Liver (tissue), 7 donors: ENCODE measurements at regions not wholly inside any gene's neighbourhood (a gene's known extent, or its start where the extent isn't known, plus 50 kb on each side); places are given as distances from the start of the nearest gene placed in this dataset.

Experiments used
- DNase-seq: peaks from one replicate; pipeline ENCODE4 v3.0.0-alpha.2; 2017; ENCODE audit warnings: low spot score
- H3K27ac ChIP-seq, 2 donors: one replicate each; pipeline ENCODE4 v1.7.0; 2013; ENCODE audit warnings: inconsistent platforms in 2 of 2, low read length in 2 of 2, control low read depth in 1 of 2, low read depth in 1 of 2, mild to moderate bottlenecking in 1 of 2
- H3K27me3 ChIP-seq, 4 donors: one replicate each; pipeline versions ENCODE4 v1.6.1 to v1.7.0; 2013; ENCODE audit warnings: low read length in 3 of 4, inconsistent platforms in 1 of 4, mild to moderate bottlenecking in 1 of 4, moderate library complexity in 1 of 4; ENCODE audit not compliant: control insufficient read depth in 4 of 4, insufficient read depth in 4 of 4
- H3K36me3 ChIP-seq, 4 donors: one replicate each; pipeline versions ENCODE4 v1.6.1 to v1.7.0; 2013; ENCODE audit warnings: low read length in 3 of 4, mild to moderate bottlenecking in 3 of 4, low read depth in 1 of 4, moderate library complexity in 1 of 4; ENCODE audit not compliant: control insufficient read depth in 4 of 4, insufficient read depth in 3 of 4
- H3K4me1 ChIP-seq, 4 donors: one replicate each; pipeline versions ENCODE4 v1.6.1 to v1.7.0; 2013; ENCODE audit warnings: low read length in 3 of 4, mild to moderate bottlenecking in 3 of 4, moderate library complexity in 1 of 4; ENCODE audit not compliant: control insufficient read depth in 4 of 4, insufficient read depth in 4 of 4
- H3K4me3 ChIP-seq, 3 donors: one replicate each; pipeline versions ENCODE4 v1.6.1 to v1.7.0; 2013; ENCODE audit warnings: low read length in 3 of 3, control low read depth in 1 of 3, low read depth in 1 of 3, mild to moderate bottlenecking in 1 of 3
- H3K9ac ChIP-seq, 2 donors: one replicate each; pipeline ENCODE4 v1.7.0; 2013; ENCODE audit warnings: low read length in 2 of 2, mild to moderate bottlenecking in 2 of 2, moderate library complexity in 2 of 2, control low read depth in 1 of 2, low read depth in 1 of 2
- H3K9me3 ChIP-seq, 4 donors: one replicate each; pipeline versions ENCODE4 v1.6.1 to v1.7.0; 2013; ENCODE audit warnings: low read length in 3 of 4; ENCODE audit not compliant: control insufficient read depth in 4 of 4
- FOXA1 ChIP-seq: IDR thresholded peaks from 2 replicates; pipeline ENCODE4 v1.6.1; 2016; ENCODE audit warnings: antibody characterized with exemption
- FOXA2 ChIP-seq: IDR thresholded peaks from 2 replicates; pipeline ENCODE4 v1.6.1; 2016; ENCODE audit warnings: antibody characterized with exemption
- GABPA ChIP-seq, 2 donors: IDR thresholded peaks in 1 of 2; conservative IDR thresholded peaks in 1 of 2; 2 replicates each; pipeline ENCODE4 v1.6.1; 2016; ENCODE audit warnings: antibody characterized with exemption in 2 of 2, mild to moderate bottlenecking in 1 of 2, moderate library complexity in 1 of 2
- HNF4A ChIP-seq, 2 donors: conservative IDR thresholded peaks; 2 replicates each; pipeline ENCODE4 v1.6.1; 2016; ENCODE audit warnings: antibody characterized with exemption in 2 of 2, mild to moderate bottlenecking in 2 of 2
- HNF4G ChIP-seq: IDR thresholded peaks from 2 replicates; pipeline ENCODE4 v1.6.1; 2016; ENCODE audit warnings: antibody characterized with exemption
- JUND ChIP-seq, 2 donors: IDR thresholded peaks; 2 replicates each; pipeline ENCODE4 v1.6.1; 2016; ENCODE audit warnings: antibody characterized with exemption in 2 of 2
- RAD21 ChIP-seq, 2 donors: IDR thresholded peaks; 2 replicates each; pipeline ENCODE4 v1.6.1; 2016; ENCODE audit warnings: antibody characterized with exemption in 2 of 2, mild to moderate bottlenecking in 2 of 2
- RXRA ChIP-seq, 2 donors: IDR thresholded peaks; 2 replicates each; pipeline ENCODE4 v1.6.1; 2017 to 2018; ENCODE audit warnings: antibody characterized with exemption in 2 of 2, mild to moderate bottlenecking in 1 of 2
- SP1 ChIP-seq: IDR thresholded peaks from 2 replicates; pipeline ENCODE4 v1.6.1; 2018; ENCODE audit warnings: antibody characterized with exemption, mild to moderate bottlenecking
- TAF1 ChIP-seq: conservative IDR thresholded peaks from 2 replicates; pipeline ENCODE4 v1.6.1; 2016; ENCODE audit warnings: antibody characterized with exemption, mild to moderate bottlenecking
- YY1 ChIP-seq: IDR thresholded peaks from 2 replicates; pipeline ENCODE4 v1.6.1; 2016; ENCODE audit warnings: antibody characterized with exemption, mild to moderate bottlenecking
- WGBS: extraction: QIAGEN DNeasy Blood & Tissue Kit; methylation state at CpG from one replicate; pipeline ENCODE4 v1.1.7; 2013; 5-methylcytosine and 5-hydroxymethylcytosine counted together
- TF ChIP-seq, protein P1 (sequence below): IDR thresholded peaks from 2 replicates; pipeline ENCODE4 v1.6.1; 2016; ENCODE audit warnings: antibody characterized with exemption
- TF ChIP-seq, protein P2 (sequence below): IDR thresholded peaks from 2 replicates; pipeline ENCODE4 v1.6.1; 2016; ENCODE audit warnings: antibody characterized with exemption
- TF ChIP-seq, protein P3 (sequence below): IDR thresholded peaks from 2 replicates; pipeline ENCODE4 v1.6.1; 2016; ENCODE audit warnings: antibody characterized with exemption
- TF ChIP-seq, protein P4 (sequence below): IDR thresholded peaks from 2 replicates; pipeline ENCODE4 v1.6.1; 2016; ENCODE audit warnings: antibody characterized with exemption, mild to moderate bottlenecking
- donor health status: healthy.
- donor health status: healthy.
- donor health status: healthy.
- donor health status: healthy.

DNA sequence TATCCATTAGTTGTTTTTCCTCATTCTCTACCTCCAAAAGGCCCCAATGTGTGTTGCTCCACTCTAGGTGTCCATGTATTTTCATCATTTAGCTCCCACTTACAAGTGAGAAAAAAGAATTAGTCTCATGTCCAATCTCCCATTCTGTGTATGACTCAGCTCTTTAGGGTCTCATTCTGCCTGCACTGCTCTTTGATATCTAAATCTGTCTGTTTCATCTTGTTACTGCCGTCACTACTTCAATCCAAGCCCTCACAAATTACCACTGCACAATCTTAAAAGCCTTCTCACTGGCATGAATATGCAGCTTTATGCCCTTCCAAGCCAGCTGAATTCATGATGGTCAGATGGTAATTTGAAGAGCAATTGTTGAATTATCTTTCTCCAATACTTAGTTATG is 480.5 kb downstream of the TRIB2 start:
- no peak for TF ChIP-seq FOXA2
- no peak for TF ChIP-seq RAD21 (IDR thresholded peaks at IDR 0.05)
- TF ChIP-seq, protein P1, sequence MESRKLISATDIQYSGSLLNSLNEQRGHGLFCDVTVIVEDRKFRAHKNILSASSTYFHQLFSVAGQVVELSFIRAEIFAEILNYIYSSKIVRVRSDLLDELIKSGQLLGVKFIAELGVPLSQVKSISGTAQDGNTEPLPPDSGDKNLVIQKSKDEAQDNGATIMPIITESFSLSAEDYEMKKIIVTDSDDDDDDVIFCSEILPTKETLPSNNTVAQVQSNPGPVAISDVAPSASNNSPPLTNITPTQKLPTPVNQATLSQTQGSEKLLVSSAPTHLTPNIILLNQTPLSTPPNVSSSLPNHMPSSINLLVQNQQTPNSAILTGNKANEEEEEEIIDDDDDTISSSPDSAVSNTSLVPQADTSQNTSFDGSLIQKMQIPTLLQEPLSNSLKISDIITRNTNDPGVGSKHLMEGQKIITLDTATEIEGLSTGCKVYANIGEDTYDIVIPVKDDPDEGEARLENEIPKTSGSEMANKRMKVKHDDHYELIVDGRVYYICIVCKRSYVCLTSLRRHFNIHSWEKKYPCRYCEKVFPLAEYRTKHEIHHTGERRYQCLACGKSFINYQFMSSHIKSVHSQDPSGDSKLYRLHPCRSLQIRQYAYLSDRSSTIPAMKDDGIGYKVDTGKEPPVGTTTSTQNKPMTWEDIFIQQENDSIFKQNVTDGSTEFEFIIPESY, result no peak
- TF ChIP-seq TAF1, result no peak
- TF ChIP-seq, protein P2, sequence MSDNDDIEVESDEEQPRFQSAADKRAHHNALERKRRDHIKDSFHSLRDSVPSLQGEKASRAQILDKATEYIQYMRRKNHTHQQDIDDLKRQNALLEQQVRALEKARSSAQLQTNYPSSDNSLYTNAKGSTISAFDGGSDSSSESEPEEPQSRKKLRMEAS, result no peak
- no peak for TF ChIP-seq JUND (IDR thresholded peaks at IDR 0.05)
- TF ChIP-seq GABPA (IDR thresholded peaks at IDR 0.05 in 1 of 2, conservative IDR thresholded peaks at IDR 0.05 in 1 of 2), result no peak
- DNase-seq, result no peak
- no peaks in the 10 kb centered on the region for H3K36me3 ChIP-seq

DNA sequence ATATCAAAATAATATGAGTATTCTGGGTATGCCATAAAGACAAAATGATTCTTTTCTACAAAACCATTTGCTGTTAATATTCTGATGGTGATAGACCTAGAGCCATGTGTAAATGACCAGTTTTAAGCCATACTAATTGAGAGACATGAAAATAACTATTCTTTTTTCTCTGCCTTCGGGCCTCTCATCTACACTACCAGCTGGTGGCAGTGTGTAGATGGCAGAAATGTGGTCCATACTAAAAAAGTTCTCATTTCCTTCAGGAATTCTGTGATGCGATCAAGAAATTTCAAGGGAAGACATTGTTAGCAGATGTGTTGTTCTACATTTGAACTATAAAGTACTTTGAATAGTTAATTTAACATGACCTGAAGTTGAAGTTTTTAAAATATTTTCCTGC is 485.2 kb downstream of the TRIB2 start:
- TF ChIP-seq, protein P3, sequence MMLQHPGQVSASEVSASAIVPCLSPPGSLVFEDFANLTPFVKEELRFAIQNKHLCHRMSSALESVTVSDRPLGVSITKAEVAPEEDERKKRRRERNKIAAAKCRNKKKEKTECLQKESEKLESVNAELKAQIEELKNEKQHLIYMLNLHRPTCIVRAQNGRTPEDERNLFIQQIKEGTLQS, result no peak
- TF ChIP-seq JUND (IDR thresholded peaks at IDR 0.05) (no peak), TAF1 (no peak), HNF4G (no peak), HNF4A (conservative IDR thresholded peaks at IDR 0.05) (no peak), GABPA (IDR thresholded peaks at IDR 0.05 in 1 of 2, conservative IDR thresholded peaks at IDR 0.05 in 1 of 2) (no peak)
- no peaks in the 10 kb centered on the region for H3K36me3 ChIP-seq
- H3K4me3 ChIP-seq, result no peak overlapping the region
- H3K9me3 ChIP-seq, result no peaks in the 10 kb centered on the region
- no peak overlapping the region for H3K9ac ChIP-seq
- H3K4me1 ChIP-seq, result no peaks in the 10 kb centered on the region
- 77% methylated on average over 2 of the region's 2 CpGs for WGBS
- no peak for DNase-seq
- H3K27ac ChIP-seq, result no peak overlapping the region
- peaks cover 0 to 2% (median 0%) of the 10 kb centered on the region in 4 donors for H3K27me3 ChIP-seq

More for the DNA sequence above, 480.5 kb downstream of the TRIB2 start:
- Histone ChIP-seq H3K9ac (no peak overlapping the region), H3K9me3 (no peaks in the 10 kb centered on the region), H3K4me1 (no peaks in the 10 kb centered on the region), H3K4me3 (no peak overlapping the region), H3K27ac (no peak overlapping the region), H3K27me3 (peaks cover 0 to 2% (median 0%) of the 10 kb centered on the region in 4 donors)
- 78% methylated on average over 1 of the region's 1 CpG for WGBS

DNA sequence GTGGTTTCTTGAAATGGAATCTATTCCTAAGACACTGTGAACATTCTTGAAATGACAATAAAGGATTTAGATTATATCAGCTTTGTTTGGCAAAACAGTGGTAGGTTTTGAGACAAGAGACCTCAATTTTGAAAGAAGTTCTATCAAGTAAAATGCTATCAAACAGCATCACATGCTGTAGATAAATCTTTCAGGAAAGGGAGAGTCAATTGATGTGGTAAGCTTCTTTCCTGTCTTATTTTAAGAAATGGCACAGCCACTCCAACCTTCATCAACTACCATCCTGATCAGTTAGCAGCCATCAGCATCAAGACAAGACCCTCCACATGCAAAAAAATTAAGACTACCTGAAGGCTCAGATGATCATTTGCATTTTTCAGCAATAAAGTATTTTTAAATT is 495.4 kb downstream of the TRIB2 start:
- H3K27ac ChIP-seq, result no peak overlapping the region
- no peaks in the 10 kb centered on the region for H3K4me1 ChIP-seq
- H3K27me3 ChIP-seq, result no peaks in the 10 kb centered on the region
- no peak overlapping the region for H3K9ac ChIP-seq
- no peak overlapping the region for H3K4me3 ChIP-seq
- H3K9me3 ChIP-seq, result peaks cover 0 to 7% (median 3%) of the 10 kb centered on the region in 4 donors
- H3K36me3 ChIP-seq, result no peaks in the 10 kb centered on the region
- TF ChIP-seq FOXA1 (no peak), TAF1 (no peak), SP1 (no peak), GABPA (IDR thresholded peaks at IDR 0.05 in 1 of 2, conservative IDR thresholded peaks at IDR 0.05 in 1 of 2) (no peak), HNF4A (conservative IDR thresholded peaks at IDR 0.05) (no peak), RXRA (IDR thresholded peaks at IDR 0.05) (no peak), HNF4G (no peak), JUND (IDR thresholded peaks at IDR 0.05) (no peak), YY1 (no peak)
- TF ChIP-seq, protein P3, result no peak
- TF ChIP-seq, protein P2, result no peak
- TF ChIP-seq, protein P4, sequence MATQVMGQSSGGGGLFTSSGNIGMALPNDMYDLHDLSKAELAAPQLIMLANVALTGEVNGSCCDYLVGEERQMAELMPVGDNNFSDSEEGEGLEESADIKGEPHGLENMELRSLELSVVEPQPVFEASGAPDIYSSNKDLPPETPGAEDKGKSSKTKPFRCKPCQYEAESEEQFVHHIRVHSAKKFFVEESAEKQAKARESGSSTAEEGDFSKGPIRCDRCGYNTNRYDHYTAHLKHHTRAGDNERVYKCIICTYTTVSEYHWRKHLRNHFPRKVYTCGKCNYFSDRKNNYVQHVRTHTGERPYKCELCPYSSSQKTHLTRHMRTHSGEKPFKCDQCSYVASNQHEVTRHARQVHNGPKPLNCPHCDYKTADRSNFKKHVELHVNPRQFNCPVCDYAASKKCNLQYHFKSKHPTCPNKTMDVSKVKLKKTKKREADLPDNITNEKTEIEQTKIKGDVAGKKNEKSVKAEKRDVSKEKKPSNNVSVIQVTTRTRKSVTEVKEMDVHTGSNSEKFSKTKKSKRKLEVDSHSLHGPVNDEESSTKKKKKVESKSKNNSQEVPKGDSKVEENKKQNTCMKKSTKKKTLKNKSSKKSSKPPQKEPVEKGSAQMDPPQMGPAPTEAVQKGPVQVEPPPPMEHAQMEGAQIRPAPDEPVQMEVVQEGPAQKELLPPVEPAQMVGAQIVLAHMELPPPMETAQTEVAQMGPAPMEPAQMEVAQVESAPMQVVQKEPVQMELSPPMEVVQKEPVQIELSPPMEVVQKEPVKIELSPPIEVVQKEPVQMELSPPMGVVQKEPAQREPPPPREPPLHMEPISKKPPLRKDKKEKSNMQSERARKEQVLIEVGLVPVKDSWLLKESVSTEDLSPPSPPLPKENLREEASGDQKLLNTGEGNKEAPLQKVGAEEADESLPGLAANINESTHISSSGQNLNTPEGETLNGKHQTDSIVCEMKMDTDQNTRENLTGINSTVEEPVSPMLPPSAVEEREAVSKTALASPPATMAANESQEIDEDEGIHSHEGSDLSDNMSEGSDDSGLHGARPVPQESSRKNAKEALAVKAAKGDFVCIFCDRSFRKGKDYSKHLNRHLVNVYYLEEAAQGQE, result no peak
- TF ChIP-seq, protein P1, result no peak
- DNase-seq, result no peak
